B cell (primary cell): ENCODE measurements at regions not wholly inside any gene's neighbourhood (a gene's known extent, or its start where the extent isn't known, plus 50 kb on each side); places are given as distances from the start of the nearest gene placed in this dataset.
"Not testable (repeated sequence)": the region's sequence is repeated elsewhere in the genome, so short reads cannot be mapped to it uniquely, and the experiment has no call there.

Source experiments
- ATAC-seq: fragments of 200-7000 bp; cut with Tn5 transposase; one replicate; pipeline ENCODE4 v1.10.0; 2021; ENCODE audit warnings: low read depth, mild to moderate bottlenecking, moderate number of reproducible peaks, moderate library complexity
- CTCF ChIA-PET: fragments of 350-600 bp; sonication (Branson Sonifier 250); formaldehyde crosslinking; loops from one replicate; lab custom pipeline; 2021; ENCODE audit warnings: antibody characterized with exemption, inconsistent platforms; lab: Charles Lee
- POLR2A ChIA-PET: fragments of 350-600 bp; sonication (Branson Sonifier 250); formaldehyde crosslinking; loops from one replicate; lab custom pipeline; 2021; ENCODE audit warnings: antibody characterized with exemption; lab: Charles Lee
- DNase-seq: peaks from one replicate; pipeline ENCODE4 v3.0.0; 2013
- H2AFZ ChIP-seq: 2 replicates; pipeline ENCODE4 v1.6.1; 2012; ENCODE audit warnings: mild to moderate bottlenecking, low read depth, low read length; ENCODE audit not compliant: insufficient read depth, poor library complexity, severe bottlenecking
- H3K27ac ChIP-seq, 2 donors: 1 replicate in 1 of 2; 2 replicates in 1 of 2; pipeline ENCODE4 v1.5.1; 2012 to 2013; ENCODE audit warnings: low read length in 2 of 2, mild to moderate bottlenecking in 2 of 2, moderate library complexity in 1 of 2
- H3K27me3 ChIP-seq, 4 experiments: fragments of 200-600 bp in 1 of 4; sonication (generic) in 1 of 4; replicated peaks in 1 of 4; 1 replicate in 2 of 4; 2 replicates in 2 of 4; pipeline versions ENCODE4 v1.6.1 to v1.7.0; 2013 to 2016; ENCODE audit warnings: low read length in 3 of 4, mild to moderate bottlenecking in 2 of 4, mixed read lengths in 1 of 4, moderate library complexity in 1 of 4; ENCODE audit not compliant: insufficient read depth in 4 of 4, control insufficient read depth in 3 of 4; ENCODE audit errors: control extremely low read depth in 1 of 4
- H3K36me3 ChIP-seq, 2 experiments: replicated peaks in 1 of 2; 1 replicate in 1 of 2; 2 replicates in 1 of 2; pipeline versions ENCODE4 v1.6.1 to v1.7.1; 2013; ENCODE audit warnings: low read length in 1 of 2; ENCODE audit not compliant: insufficient read depth in 2 of 2, control insufficient read depth in 1 of 2; ENCODE audit errors: control extremely low read depth in 1 of 2, extremely low read depth in 1 of 2
- H3K4me1 ChIP-seq, 2 donors: fragments of 200-600 bp in 1 of 2; sonication (generic) in 1 of 2; 1 replicate in 1 of 2; 2 replicates in 1 of 2; pipeline versions ENCODE4 v1.5.1 to v1.6.1; 2013 to 2017; ENCODE audit warnings: low read length in 2 of 2; ENCODE audit not compliant: control insufficient read depth in 2 of 2, insufficient read depth in 2 of 2
- H3K4me2 ChIP-seq: replicated peaks from 2 replicates; pipeline ENCODE3; 2012; ENCODE audit warnings: mild to moderate bottlenecking, low read depth, low read length; ENCODE audit not compliant: poor library complexity, severe bottlenecking
- H3K4me3 ChIP-seq, 5 experiments: fragments of 200-600 bp in 1 of 5; sonication (generic) in 1 of 5; 1 replicate in 3 of 5; 2 replicates in 2 of 5; pipeline versions ENCODE4 v1.5.1 to v1.7.0; 2011 to 2016; ENCODE audit warnings: low read length in 4 of 5, mild to moderate bottlenecking in 4 of 5, low read depth in 2 of 5, control low read depth in 1 of 5, moderate library complexity in 1 of 5; ENCODE audit not compliant: insufficient read depth in 1 of 5; ENCODE audit errors: control extremely low read depth in 1 of 5, extremely low read depth in 1 of 5
- H3K79me2 ChIP-seq: fragments of 200-600 bp; sonication (generic); one replicate; pipeline ENCODE4 v1.6.0; 2016; ENCODE audit warnings: low read length; ENCODE audit not compliant: control insufficient read depth, insufficient read depth
- H3K9ac ChIP-seq: fragments of 200-600 bp; sonication (generic); 2 replicates; pipeline ENCODE4 v1.6.1; 2017; ENCODE audit warnings: mild to moderate bottlenecking, low read length, moderate library complexity
- H3K9me3 ChIP-seq, 3 donors: one replicate each; pipeline versions ENCODE4 v1.6.1 to v1.7.1; 2013; ENCODE audit warnings: low read length in 2 of 3; ENCODE audit not compliant: control insufficient read depth in 2 of 3, insufficient read depth in 1 of 3; ENCODE audit errors: control extremely low read depth in 1 of 3
- H4K20me1 ChIP-seq: 2 replicates; pipeline ENCODE4 v1.6.0; 2012; ENCODE audit warnings: mild to moderate bottlenecking, low read length; ENCODE audit not compliant: insufficient read depth, control insufficient read depth, poor library complexity, severe bottlenecking
- H3K27ac Mint-ChIP-seq: one replicate; pipeline ENCODE4 v1.8.0; 2021; ENCODE audit warnings: mixed read lengths
- H3K27me3 Mint-ChIP-seq: one replicate; pipeline ENCODE4 v1.8.0; 2021; ENCODE audit warnings: mixed read lengths
- H3K4me1 Mint-ChIP-seq: one replicate; pipeline ENCODE4 v1.8.0; 2021; ENCODE audit warnings: mixed read lengths
- H3K4me3 Mint-ChIP-seq: one replicate; pipeline ENCODE4 v1.8.0; 2021; ENCODE audit warnings: mixed read lengths
- H3K9me3 Mint-ChIP-seq: one replicate; pipeline ENCODE4 v1.8.0; 2022; ENCODE audit warnings: mixed read lengths; ENCODE audit not compliant: insufficient read depth
- WGBS: methylation state at CpG from one replicate; pipeline ENCODE4 v1.1.5; 2013; ENCODE audit warnings: missing lambda C conversion rate; ENCODE audit not compliant: insufficient coverage; 5-methylcytosine and 5-hydroxymethylcytosine counted together
- intact Hi-C: fragments of 100-400 bp; cut with micrococcal nuclease; formaldehyde crosslinking; loops from one replicate; pipeline ENCODE4 v1.10.0; 2022

- DNase-seq, result peak; percentile 0
- H3K36me3 ChIP-seq, POLR2A ChIA-PET, H3K4me1 ChIP-seq, H4K20me1 ChIP-seq, CTCF ChIA-PET, ATAC-seq, intact Hi-C loops, H3K4me1 Mint-ChIP-seq, H3K4me2 ChIP-seq, H3K4me3 Mint-ChIP-seq, H3K79me2 ChIP-seq, H2AFZ ChIP-seq, H3K4me3 ChIP-seq, H3K9me3 ChIP-seq, H3K9me3 Mint-ChIP-seq, H3K9ac ChIP-seq, H3K27me3 ChIP-seq, H3K27ac Mint-ChIP-seq, H3K27ac ChIP-seq, H3K27me3 Mint-ChIP-seq: not testable (repeated sequence)
- no CpG with 5 or more reads among the region's 18 CpGs for WGBS
Observed at GRCh38 chrX:10469-11458, 270.4 kb upstream of the PLCXD1 start.

- H3K4me2 ChIP-seq, H3K27ac Mint-ChIP-seq, H3K27me3 ChIP-seq, H3K4me3 ChIP-seq, H3K79me2 ChIP-seq, H3K9me3 ChIP-seq, H3K9me3 Mint-ChIP-seq, H3K4me1 Mint-ChIP-seq, H3K27ac ChIP-seq, H2AFZ ChIP-seq, H3K27me3 Mint-ChIP-seq, H3K4me3 Mint-ChIP-seq, H4K20me1 ChIP-seq, H3K9ac ChIP-seq, H3K4me1 ChIP-seq, CTCF ChIA-PET, intact Hi-C loops, POLR2A ChIA-PET, H3K36me3 ChIP-seq: not testable (repeated sequence)
- DNase-seq, result peak; percentile 1
- peak; percentile 9 for ATAC-seq
- WGBS, result no CpG with 5 or more reads among the region's 45 CpGs
Observed at GRCh38 chrX:13821-14443, 267.2 kb upstream of the PLCXD1 start.

DNA sequence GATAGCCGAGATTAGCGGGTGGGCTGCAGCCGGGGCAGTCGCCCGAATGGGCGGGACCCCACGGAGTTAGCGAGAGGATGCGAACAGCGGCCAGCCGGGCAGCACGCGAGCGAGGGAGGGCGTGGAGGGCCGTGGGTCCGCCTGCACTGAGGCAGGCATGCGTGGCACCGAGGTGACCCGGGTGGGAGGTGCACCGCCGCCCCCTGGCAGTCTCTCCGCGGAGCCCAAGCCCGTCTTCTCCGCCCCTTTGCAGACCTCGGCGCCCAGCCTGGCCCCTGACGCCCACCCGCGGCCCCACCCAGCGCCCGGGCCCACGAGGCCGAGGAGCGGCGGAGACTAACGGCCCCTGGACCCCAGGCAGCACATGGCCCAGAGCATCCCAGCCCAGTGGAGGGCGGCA lies 266.7 kb upstream of the PLCXD1 start:
- H3K9me3 Mint-ChIP-seq, H3K4me3 Mint-ChIP-seq, POLR2A ChIA-PET, H3K9me3 ChIP-seq, intact Hi-C loops, H3K4me2 ChIP-seq, H2AFZ ChIP-seq, H3K9ac ChIP-seq, H3K27me3 ChIP-seq, H3K27ac Mint-ChIP-seq, H3K4me3 ChIP-seq, H3K27ac ChIP-seq, H3K4me1 ChIP-seq, CTCF ChIA-PET, H3K79me2 ChIP-seq, ATAC-seq, H3K4me1 Mint-ChIP-seq, H3K27me3 Mint-ChIP-seq, H4K20me1 ChIP-seq, H3K36me3 ChIP-seq: not testable (repeated sequence)
- no CpG with 5 or more reads among the region's 39 CpGs for WGBS
- peak; percentile 14 for DNase-seq
